ENCODE measurements at regions not wholly inside any gene's neighbourhood (a gene's known extent, or its start where the extent isn't known, plus 50 kb on each side); places are given as distances from the start of the nearest gene placed in this dataset.

- ChIA-PET POLR2A (no interaction called here), CTCF (interaction anchor here (0.8 to 2.3 kb wide), 15 partner anchors 8 to 260 kb away, joined by 3 to 25 read pairs (median 5); partner anchors contain the start of genes CCDC74A and MZT2A)
- Mint-ChIP-seq H3K4me1 (ENCODE audit: low read depth) (peaks cover 4% of the 10 kb centered on the region), H3K9me3 (no peaks in the 10 kb centered on the region), H3K36me3 (ENCODE audit: low read depth) (no peaks in the 10 kb centered on the region), H3K27ac (no peak overlapping the region), H3K4me3 (no peak overlapping the region), H3K27me3 (peaks cover 13% of the 10 kb centered on the region)
- no peak for TF ChIP-seq CTCF (IDR thresholded peaks at IDR 0.05)
- ATAC-seq (no peak), DNase-seq (no peak)
- intact Hi-C loops (cut with micrococcal nuclease), result loop anchor here (5.0 kb wide), 2 partner anchors 259 to 261 kb away; no protein-coding TSS in a partner anchor
These were observed 49.8 kb upstream of the RAB6D start for GRCh38 chr2:131413785-131414184.
